ENCODE measurements at regions not wholly inside any gene's neighbourhood (a gene's known extent, or its start where the extent isn't known, plus 50 kb on each side); places are given as distances from the start of the nearest gene placed in this dataset.
"Not testable (repeated sequence)": the region's sequence is repeated elsewhere in the genome, so short reads cannot be mapped to it uniquely, and the experiment has no call there.

DNA sequence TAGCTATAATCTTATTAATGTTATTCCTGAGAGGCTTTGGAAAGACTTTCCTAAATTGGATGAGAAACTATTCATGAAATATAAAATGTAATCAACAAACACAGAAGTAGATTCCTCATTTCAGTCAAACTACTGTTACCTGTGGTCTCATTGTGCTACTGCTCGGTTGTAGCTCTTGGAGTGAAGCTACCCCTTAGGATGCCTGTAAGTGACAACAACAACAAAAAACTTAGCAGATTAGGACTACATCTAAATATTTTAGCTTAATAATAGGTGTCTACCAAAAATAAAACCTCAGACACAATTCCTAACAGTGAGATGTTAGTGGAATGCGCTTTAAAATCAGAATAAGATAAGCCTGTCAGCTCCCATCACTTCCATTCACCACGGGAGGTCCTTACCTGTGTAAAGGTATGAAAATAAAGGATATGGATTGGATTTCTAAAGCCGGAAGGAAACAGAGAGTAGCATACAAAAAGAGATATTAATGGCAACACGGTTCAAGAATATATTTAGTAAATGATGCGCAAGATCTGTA is 369.2 kb downstream of the OSTF1 start:
- no peak for DNase-seq (ENCODE audit: low read depth)

DNA sequence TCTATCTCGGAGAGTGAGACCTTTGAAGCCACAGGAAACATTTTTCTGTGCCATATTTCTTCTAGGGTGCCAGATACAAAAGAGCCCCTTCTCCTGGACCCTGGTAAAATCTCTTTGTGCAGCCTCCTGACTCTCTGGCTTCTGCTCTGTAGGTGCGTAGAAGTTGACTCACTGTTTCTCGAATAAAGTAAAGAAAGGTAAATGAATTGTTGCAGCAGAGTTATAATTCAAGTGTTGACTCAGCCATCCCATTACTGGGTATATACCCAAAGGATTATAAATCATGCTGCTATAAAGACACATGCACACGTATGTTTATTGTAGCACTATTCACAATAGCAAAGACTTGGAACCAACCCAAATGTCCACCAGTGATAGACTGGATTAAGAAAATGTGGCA is 371.0 kb downstream of the OSTF1 start:
- not testable (repeated sequence) for DNase-seq (ENCODE audit: low read depth)

DNA sequence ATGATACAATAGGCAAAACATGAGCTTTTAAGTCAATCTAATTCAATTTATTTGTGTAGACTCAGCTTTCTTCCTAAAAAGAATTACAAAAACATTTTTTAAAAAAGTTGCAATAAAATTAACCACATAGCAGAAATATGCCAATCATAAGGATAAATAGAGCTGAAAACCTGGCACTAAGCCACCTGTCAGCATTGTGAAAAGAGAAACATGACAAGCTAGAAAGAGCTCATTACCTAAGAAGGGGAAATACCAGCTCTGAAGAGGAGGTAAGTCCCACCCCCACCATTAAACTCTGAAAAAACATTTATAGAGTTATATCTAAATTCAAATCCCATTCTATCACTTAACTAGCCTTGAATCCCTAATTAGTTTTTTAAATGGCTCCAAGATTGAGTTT is 372.9 kb downstream of the OSTF1 start:
- DNase-seq (ENCODE audit: low read depth): no peak

DNA sequence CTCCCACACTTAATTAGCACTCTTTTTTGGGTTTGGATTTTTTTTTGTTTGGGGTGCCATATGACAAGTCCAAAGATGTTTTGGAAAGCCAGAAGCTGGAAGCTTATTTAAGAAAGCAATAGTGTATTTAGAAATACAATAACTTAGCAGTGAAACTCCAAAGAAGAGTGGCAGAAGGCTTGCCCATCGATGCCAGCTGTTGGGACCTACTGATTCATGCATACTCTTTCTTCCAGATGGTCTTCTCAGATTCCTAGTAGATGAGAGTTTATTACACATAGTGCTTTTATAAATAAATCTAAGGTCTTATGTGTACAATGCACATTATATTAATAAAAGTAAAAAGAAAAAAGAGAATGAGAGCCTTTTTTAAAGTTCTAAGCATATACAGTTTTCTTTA is 374.6 kb downstream of the OSTF1 start:
- DNase-seq (ENCODE audit: low read depth): no peak

DNA sequence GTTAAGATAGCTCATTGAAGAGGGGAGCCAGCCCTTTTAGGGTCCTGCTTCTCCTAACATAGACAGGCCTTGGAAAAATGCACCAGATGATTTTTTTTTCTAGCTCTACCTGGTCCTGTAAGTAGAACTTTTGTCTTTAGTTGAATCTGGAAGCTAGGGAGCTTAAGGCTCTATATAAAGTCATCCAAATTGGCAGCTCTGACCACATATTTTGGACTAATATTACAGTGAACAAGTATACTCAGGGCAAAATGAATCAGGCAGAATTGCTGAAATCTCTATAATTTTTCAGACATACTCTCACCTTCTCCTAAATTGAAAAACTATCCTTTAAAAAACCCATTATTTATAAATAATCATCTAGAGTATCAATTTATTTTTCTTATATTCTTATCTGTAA is 375.6 kb downstream of the OSTF1 start:
- DNase-seq (ENCODE audit: low read depth): no peak

DNA sequence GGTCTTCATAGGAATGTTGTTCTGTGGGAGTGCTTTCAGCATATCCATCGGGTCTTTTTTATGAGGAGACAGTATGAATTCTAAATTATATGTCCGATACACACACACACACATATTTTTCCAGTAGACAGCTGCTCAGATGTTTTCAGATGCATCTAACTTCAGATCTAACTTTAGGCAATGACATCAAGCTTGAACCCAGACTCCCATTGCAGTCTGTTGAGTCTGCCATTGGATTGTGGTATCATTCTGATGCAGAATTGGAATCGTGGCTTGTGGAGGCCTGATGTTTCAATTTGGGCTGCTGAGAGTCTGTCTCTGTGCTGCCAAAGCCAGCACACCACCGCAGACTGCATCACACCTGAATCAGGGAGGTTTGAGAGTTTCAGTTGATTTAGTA is 376.4 kb downstream of the OSTF1 start:
- DNase-seq (ENCODE audit: low read depth): no peak

DNA sequence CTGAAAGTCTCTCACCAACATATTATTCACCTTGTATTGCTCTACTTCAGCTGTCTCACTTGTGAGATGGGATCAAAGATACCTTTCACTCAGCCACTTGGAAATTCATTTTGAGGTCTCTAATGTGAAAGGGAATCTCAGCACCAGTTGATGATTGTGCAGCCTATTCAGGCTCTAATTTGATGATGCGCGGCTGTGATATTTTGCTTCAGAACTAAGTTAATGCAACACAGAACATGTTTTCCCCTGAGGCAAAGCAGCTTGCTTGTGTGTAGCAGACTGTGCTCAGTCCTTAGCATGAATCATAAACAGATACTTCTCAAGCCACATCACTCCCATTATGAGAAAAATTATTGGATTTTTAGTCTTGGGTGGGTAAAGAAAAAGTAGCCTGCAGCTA is 378.8 kb downstream of the OSTF1 start:
- DNase-seq (ENCODE audit: low read depth): no peak

DNA sequence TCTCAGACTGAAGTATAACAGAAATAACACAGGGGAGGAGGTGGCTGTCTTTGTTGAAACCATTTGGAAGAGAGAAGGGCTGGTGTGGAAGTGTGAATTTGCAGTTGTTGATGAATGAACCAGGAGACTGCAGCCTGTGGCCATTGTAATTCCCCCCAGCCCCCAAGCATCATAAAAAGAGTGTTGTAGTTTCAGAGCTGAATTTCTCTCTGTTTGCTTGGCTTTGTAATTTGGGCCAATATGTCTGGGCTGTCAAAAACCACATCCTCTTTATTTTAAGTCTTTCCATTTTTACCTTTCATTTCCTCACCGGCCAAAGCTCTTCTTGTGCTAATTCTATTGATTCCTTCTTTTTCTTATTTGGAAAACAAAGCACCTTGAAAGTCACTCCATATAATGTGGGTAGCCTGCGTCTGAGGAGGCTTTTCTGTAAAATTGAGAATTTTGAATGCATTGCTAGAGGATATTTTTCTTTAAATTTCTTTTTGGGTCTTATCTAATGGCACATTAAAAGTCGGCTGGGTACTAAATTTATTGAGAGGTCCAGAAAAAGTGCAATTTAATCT is 383.3 kb downstream of the OSTF1 start:
- no peak for DNase-seq (ENCODE audit: low read depth)

DNA sequence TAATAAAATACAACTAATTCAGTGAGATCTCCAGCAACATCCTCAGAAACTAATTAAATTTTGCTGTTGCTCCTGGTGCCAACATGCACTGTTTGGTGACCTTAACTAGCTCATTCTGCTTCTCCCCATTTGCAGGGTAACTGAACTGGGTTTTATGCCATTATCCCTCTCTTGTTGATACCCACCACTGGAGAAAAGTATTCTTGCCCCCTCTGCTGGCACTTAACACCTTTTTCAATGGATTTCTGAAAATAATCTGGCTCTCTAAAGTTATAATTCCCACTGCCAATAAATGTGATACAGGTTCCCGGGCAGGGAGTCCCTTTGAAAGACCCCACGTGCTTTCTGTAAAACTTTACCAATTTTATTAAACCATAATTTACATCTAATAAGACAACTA is 394.3 kb downstream of the OSTF1 start:
- DNase-seq (ENCODE audit: low read depth): no peak

DNA sequence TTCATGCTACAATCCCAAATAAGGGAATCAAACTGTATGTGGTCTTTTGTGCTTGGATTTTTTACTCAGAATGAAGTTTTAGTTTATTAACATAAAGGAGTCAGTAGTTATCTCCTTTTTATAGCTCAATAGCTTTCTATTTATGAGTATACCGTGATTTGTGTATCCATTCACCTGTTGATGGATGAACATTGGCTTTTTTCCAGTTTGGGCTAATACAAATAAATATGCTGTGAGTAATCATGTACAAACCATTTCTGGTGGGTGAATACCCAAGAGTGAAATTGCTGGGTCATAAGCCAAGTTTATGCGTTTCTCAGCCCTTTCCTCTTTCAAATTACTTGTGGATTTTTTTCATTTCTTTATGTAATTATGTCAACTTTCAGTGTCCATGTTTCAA is 395.3 kb downstream of the OSTF1 start:
- no peak for DNase-seq (ENCODE audit: low read depth)

DNA sequence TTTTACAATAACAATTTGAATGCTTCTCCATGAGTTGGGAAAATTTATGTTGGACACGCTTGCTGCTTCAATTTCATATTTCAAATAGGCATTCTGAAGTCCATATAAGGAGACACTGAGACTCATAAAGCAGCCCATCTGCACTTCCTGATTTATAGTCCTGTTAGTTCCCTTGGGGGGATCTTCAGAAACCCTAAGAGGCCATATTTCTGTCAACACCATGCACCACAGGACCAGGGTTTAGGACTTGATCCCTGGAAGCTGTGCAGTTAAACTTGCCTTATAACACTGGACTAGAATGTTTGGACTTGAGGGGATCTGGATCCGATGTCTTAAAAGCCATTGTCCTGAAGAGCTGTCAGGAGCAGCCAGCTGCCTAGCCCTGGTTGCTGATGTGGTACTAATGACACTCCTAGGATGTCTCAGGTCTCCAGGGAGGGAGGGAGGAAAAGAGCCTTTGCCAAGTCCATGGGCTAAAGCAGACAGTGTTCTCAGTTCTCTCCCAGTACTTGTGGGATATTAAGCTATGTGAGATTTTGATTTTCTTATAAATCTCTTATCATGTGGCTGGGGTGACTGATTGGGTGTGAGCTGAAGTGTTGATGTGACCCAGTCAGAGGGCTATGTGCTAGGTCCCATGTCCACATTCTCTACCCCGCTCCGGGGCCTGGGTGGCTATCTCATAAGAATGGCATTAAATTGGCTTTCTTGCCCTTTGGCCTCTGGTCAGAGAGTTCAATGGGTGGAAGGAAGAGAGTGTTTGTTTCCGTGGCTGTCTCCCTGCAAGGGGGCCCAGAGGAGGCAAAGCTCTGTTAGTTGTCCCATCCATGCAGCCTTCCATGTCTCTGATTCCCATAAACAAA is 399.8 kb downstream of the OSTF1 start:
- DNase-seq (ENCODE audit: low read depth): no peak

DNA sequence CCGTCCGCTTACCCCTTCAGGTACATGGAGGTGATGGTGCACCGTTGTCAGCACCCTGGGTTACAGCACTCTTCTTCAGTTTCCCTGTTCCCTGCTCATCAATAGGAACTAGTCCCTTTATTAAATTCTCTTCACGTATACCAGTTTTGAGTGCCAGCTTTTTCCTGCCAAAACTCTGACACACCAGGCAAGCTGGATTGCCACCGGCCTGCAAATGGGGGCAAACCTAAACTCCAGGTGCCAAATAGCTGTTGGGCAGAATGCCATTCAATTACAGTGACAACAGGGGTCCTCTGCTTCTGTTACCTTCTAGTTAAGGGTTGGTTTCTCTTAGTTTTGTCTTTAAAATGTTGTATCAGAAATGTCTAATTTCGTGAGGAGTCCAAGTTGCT is 400.4 kb downstream of the OSTF1 start:
- DNase-seq (ENCODE audit: low read depth): no peak

DNA sequence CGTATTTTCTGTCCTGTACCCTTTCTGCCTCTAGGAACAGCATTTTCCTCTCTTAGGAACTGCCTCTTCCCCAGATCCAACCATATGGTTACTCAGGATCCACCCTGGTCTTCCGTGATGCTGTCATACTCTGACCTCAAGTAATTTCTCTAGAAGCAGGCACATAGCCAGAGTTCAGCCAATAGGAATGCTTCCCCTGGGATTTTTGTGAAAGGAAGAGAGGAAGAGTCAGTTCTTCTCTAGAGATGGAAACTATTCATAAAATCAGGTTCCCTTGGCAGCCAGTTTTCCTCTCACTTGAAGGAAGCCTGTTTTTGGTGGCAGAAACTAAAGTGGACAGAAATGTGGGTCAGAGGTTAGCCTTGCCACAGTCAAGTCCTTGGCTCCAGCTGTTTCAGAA is 400.1 kb upstream of the PCSK5 start:
- no peak for DNase-seq (ENCODE audit: low read depth)

DNA sequence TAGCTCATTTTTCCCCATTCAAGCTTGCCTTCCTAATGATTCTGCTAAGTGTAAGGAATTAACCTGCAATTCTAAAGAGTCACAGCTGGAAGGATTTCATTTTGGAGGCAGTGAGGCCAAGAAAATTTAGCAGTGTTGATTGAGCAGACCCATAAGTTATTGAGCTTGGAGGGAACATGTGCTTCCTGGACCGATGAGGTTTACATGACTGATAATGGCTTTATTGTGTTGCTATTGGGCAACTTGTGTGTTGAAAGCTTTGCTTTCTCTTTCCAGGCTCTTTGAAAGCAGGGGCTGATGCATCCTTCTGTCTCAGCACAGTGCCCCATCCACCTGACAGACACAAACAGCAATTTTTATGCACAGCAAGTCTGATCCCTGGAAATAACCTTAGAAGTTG is 398.9 kb upstream of the PCSK5 start:
- DNase-seq (ENCODE audit: low read depth): no peak

DNA sequence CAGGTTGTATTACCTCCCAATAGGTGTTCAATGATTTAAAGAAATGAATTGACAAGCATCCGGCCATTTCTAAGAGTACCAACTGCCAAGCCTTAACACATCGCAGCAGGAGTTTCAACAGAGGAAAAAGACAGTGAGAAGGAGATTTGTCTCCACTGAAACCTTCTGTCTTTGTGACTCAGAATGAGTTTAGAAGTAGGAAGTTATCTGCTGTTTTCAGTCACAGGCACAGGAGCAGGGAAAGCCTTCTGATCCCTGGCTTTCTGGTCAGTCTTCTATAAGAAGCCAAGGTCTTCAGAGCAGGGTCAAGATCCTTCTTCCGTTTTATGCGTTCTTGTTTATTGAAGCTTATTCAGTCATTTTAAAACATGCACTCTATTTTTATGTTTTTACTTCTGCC is 390.7 kb upstream of the PCSK5 start:
- DNase-seq (ENCODE audit: low read depth): no peak

DNA sequence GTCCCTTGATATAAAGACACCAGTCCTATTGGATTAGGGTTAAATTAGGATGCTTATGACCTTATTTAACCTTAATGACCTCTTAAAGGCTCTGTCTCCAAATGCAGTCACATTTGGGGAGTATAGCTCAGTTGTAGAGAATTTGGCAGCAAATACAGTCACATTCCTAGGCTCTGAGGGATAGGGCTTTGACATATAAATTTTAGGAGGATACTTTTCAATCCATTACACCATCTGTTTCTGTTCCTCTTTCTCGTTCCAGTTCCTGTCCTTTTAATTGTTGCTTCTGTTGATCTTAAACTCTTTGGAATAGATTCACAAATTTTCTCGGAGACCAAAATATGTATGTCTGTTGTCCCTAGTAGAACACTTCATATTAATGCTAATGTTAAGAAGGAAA is 390.0 kb upstream of the PCSK5 start:
- DNase-seq (ENCODE audit: low read depth): no peak

DNA sequence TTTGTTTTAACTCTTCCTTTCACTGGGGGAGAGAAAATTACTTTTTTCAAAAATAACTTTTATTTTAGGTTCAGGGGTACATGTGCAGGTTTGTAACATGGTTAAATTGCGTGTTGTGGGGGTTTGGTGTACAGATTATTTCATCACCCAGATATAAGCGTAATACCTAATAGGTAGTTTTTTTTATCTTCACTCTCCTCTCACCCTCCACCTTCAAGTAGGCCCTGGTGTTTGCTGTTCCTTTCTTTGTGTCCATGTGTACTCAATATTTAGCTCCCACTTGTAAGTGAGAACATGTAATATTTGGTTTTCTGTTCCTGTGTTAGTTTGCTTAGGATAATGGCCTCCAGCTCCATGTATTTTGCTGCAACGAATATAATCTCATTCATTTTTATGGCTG is 389.5 kb upstream of the PCSK5 start:
- not testable (repeated sequence) for DNase-seq (ENCODE audit: low read depth)

DNA sequence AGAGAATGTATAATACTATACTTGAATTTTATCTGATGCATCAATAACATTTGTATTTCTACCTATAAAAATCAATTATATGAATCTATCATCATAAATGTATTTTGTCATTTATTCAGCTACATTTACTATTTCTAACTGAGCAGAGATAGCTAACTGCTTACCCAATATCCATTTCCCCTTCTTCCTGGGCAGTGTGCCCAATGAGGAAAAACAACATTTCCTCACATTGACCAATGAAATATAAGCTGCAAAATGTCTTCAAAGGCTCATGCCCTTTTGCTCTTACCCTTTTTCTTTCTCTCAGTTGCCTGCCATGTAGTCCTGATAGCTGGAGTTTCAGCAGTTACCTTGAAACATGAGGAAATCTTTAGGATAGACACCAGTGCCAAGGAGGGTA is 385.8 kb upstream of the PCSK5 start:
- DNase-seq (ENCODE audit: low read depth): no peak

DNA sequence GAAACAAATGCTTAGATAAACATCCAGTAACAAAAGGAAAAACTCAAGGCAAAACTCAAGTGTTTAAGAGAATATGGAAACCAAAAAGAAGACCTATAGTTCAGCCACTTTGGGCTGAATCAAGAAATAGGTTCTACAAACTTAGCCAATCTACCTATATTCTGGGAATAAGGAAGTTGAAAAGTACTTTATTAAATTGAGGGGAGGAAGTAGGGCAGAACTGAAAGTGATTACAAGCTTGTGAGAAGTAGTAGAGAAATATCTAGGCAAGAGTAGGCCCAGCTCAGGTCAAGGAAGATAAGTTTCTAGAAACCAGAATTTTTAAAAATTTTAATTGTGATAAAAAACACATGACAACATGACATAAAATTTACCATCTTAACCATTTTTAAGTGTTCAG is 384.8 kb upstream of the PCSK5 start:
- DNase-seq (ENCODE audit: low read depth): no peak

DNA sequence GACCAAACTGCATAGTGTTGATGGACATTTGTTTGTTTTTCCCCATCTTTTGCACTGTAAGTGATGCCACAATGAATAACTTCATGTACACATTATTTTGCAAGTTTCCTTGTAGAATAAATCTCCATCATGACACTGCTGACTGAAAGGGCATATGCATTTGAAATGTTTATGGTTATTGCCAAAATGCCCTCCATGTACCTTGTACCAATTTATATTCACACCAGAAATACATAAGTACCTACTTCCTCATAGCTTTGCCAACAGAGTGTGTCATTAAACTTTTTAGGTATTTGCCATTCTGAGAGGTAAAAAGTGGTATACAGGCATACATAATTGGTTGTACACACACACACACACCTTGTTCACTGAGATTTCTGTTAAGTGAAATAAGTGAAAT is 361.0 kb upstream of the PCSK5 start:
- DNase-seq (ENCODE audit: low read depth): no peak

DNA sequence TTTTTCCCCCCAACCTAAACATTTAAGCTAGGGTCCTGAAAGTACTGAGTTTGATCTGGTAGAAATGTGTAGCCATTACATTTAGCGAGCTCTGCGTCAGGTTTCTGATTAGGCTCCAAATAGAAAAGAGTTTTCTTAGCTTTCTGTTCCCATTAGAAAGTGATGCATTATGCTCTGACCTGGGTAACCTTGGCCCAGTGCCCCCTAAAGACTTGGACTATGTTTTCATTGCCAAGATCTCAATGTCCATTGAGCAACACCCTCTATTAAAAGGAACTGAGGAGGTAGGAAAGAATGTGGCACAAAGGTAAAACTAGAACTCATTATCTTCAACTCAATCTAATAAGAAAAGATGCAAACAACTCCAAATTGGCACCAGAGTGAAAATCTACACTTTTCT is 358.9 kb upstream of the PCSK5 start:
- no peak for DNase-seq (ENCODE audit: low read depth)

DNA sequence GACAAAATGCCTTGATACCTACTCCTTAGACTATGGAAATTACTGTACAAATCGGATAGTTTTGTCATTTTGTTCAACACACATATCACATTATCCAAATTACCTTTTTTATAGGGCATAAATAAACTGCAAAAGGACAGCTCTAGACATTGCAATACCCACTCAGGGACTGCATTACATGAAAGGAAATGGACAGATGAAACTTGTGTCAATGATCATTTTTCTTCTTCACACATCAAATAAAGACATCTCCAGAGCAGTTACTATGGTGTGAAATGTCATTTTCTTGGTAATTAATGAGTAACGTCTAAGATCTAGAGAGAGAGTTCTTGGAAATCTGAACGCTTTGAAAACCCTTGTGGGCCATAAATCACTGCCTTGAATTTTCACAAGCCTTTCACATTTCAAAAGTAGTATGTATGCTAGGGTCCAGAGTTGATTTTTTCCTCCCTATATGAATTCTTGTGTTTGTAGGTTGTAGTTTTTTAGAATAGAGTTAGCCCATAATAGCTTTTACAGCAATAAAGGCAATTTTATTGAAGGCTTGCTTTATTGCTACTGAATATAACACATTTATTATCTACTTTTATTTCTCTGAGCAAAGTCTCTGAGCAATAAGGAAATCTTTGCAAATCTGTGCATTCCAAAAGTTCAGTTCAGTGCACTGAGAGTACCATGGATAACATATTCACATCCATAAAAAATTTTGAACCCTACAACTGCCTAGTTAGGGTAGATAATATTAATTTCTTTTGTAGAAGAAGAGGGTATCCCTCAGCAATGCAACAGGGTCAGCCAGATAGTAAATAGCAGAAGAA is 358.0 kb upstream of the PCSK5 start:
- DNase-seq (ENCODE audit: low read depth): no peak

DNA sequence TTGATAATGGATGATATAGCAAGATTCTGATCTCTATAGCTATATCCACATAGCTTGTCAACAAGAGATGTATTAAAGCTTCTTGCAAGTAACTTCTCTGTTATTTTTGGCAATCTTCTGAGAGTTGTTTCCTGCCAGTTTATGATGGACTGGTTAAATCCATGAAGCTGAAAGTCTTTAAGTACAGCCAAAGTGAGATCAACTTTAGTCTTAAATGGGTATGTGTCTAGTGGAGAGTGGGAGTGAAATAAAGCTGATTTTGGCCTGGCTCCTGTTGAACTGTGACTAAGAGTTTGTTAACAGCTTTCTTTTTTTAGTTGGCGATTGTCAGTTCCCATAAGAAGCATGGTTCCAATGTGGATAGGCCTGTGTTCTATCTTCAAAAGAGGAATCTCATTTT is 350.9 kb upstream of the PCSK5 start:
- DNase-seq (ENCODE audit: low read depth): no peak
